Brain microvascular endothelial cell (primary cell): ENCODE measurements at regions not wholly inside any gene's neighbourhood (a gene's known extent, or its start where the extent isn't known, plus 50 kb on each side); places are given as distances from the start of the nearest gene placed in this dataset.

Source experiments
- DNase-seq: peaks from one replicate; pipeline ENCODE4 v3.0.0-alpha.2; 2020
- H3K27ac ChIP-seq: fragments of 250-450 bp; sonication (Bioruptor Pico); 2 replicates; pipeline ENCODE4 v1.5.1; 2020; ENCODE audit warnings: mild to moderate bottlenecking, moderate library complexity
- H3K27me3 ChIP-seq: fragments of 250-450 bp; sonication (Bioruptor Pico); replicated peaks from 2 replicates; pipeline ENCODE4 v1.5.1; 2020; ENCODE audit warnings: mild to moderate bottlenecking
- H3K36me3 ChIP-seq: fragments of 250-450 bp; sonication (Bioruptor Pico); replicated peaks from 2 replicates; pipeline ENCODE4 v1.5.1; 2020; ENCODE audit warnings: mild to moderate bottlenecking
- H3K4me3 ChIP-seq: 2 replicates; pipeline ENCODE4 v1.5.1; 2011; ENCODE audit warnings: low read depth, mild to moderate bottlenecking, control low read depth, low read length, moderate library complexity
- in situ Hi-C: cut with HindIII; loops from 2 replicates; pipeline ENCODE4 v1.10.0; 2017; ENCODE audit warnings: low sequenced_read_pairs, low pct_ligation_motif_present
- TF ChIP-seq, protein P1 (sequence below): IDR thresholded peaks from 2 replicates; pipeline ENCODE4 v1.5.1; 2011; ENCODE audit warnings: low read depth, mild to moderate bottlenecking, moderate library complexity, low read length, control low read depth, inconsistent platforms; ENCODE audit errors: missing control alignments

DNA sequence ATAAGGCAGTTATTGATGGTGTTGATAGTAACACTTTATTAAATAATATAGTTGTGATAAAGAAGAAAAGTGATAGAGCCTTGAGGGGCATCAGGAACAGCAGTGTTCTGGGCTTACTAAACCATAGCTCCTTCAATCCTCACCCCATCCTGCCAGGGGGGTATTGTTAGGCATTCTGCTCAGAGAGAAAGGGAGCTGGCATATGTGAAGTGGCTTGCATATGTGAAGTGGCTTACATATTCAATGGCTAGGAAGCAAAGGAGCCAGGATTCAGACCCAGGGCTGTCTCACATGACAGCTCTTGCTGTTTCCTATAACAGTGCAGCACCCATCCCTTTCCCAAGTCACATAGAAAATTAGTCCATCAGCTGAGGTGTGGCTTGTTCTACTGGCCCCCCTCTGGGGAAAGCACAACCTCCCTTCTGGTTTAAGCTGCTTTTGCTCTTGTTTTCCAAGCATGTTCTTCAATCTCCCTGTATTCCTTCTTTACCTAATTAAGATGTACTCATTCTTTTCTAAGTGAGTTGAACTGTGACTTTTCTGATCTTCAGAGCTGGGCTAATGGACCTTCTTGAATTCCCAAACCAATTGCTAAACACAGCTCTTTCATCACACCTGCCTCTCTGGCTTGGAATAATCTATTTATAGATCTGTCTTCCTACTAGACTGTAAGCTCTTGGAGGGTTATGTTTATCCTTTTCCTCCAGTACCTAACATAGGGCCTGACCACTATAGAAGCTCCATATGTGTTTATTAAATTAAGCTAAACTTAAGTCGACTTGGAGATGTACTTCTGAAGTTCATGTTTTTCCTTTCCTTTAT is 108.7 kb upstream of the GLI3 start:
- no peaks in the 10 kb centered on the region for H3K27me3 ChIP-seq
- TF ChIP-seq, protein P1, sequence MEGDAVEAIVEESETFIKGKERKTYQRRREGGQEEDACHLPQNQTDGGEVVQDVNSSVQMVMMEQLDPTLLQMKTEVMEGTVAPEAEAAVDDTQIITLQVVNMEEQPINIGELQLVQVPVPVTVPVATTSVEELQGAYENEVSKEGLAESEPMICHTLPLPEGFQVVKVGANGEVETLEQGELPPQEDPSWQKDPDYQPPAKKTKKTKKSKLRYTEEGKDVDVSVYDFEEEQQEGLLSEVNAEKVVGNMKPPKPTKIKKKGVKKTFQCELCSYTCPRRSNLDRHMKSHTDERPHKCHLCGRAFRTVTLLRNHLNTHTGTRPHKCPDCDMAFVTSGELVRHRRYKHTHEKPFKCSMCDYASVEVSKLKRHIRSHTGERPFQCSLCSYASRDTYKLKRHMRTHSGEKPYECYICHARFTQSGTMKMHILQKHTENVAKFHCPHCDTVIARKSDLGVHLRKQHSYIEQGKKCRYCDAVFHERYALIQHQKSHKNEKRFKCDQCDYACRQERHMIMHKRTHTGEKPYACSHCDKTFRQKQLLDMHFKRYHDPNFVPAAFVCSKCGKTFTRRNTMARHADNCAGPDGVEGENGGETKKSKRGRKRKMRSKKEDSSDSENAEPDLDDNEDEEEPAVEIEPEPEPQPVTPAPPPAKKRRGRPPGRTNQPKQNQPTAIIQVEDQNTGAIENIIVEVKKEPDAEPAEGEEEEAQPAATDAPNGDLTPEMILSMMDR = no peak
- no peak overlapping the region for H3K27ac ChIP-seq
- H3K36me3 ChIP-seq = no peaks in the 10 kb centered on the region
- DNase-seq = no peak
- H3K4me3 ChIP-seq = no peak overlapping the region
- in situ Hi-C loops = no loop called here

DNA sequence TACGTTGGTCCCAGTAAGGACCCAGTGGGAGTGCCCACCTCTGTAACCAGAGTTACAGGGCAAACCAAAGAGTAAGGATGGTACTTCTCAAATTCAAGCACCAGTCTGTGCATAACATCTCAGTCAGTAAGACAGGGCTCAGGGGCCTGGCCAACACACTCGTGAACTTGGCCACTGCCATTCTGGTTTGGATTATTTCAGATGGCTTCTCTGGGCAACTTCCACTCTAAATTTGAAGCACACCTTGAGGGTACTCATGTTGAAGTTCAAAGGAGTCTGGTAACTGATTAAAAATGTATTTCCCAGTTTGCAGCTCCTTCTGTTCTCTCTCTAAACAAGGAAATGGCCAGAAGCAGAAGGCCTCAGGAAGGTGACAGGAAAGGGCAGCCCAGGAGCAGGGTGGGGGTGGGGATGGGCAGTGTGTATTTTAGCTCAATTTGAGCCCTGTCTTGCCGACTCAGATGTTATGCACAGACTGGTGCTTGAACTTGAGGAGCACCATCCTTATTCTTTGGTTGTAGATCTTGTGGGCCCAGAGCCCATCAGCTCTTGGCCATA is 107.3 kb upstream of the GLI3 start:
- Histone ChIP-seq H3K27ac (no peak overlapping the region), H3K36me3 (no peaks in the 10 kb centered on the region), H3K4me3 (no peak overlapping the region), H3K27me3 (no peaks in the 10 kb centered on the region)
- TF ChIP-seq, protein P1 = no peak
- in situ Hi-C loops = no loop called here
- DNase-seq = no peak

DNA sequence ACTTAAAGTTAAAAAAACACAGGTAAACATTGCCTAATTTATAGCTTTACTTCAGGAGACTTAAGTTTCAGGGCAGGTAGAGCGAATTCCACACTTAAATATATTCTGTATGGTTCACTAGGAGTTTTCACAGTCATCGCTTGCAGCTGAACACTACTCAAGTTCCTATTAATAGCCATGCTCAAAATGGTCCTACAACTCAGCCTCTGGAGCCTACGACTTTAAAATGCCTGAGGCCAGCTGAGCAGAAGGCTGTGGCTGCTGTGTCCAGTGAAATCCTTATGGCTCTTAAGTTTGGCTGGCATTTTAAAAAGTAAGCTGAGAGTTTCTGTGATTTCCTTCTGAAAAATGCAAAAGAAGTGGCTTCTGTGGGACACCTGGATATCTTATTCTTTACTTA is 105.4 kb upstream of the GLI3 start:
- no peaks in the 10 kb centered on the region for H3K27me3 ChIP-seq
- TF ChIP-seq, protein P1 = no peak
- DNase-seq = no peak
- H3K27ac ChIP-seq = no peak overlapping the region
- in situ Hi-C loops = no loop called here
- H3K4me3 ChIP-seq = no peak overlapping the region
- H3K36me3 ChIP-seq = no peaks in the 10 kb centered on the region

DNA sequence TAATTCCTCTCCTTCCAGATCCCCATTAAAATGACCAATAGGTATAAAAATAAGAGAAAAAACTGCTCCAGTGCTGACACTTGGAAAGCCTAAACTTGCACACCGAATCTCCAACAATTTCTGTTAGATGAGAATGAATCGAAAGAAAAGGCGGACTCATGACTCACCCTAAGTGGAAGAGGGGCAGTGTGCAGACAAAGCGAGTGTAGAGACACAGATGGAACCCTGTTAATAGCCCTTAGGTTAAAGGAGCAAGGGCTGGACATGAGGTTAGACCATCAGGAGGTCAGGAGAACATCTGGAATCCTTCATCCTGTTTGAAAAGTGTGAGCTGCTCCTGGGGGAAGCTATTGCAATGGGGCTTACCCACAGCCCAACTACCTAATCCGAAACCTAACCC is 103.4 kb upstream of the GLI3 start:
- H3K36me3 ChIP-seq = no peaks in the 10 kb centered on the region
- no peaks in the 10 kb centered on the region for H3K27me3 ChIP-seq
- no peak overlapping the region for H3K27ac ChIP-seq
- TF ChIP-seq, protein P1 = no peak
- no peak for DNase-seq
- in situ Hi-C loops = no loop called here
- H3K4me3 ChIP-seq = no peak overlapping the region

DNA sequence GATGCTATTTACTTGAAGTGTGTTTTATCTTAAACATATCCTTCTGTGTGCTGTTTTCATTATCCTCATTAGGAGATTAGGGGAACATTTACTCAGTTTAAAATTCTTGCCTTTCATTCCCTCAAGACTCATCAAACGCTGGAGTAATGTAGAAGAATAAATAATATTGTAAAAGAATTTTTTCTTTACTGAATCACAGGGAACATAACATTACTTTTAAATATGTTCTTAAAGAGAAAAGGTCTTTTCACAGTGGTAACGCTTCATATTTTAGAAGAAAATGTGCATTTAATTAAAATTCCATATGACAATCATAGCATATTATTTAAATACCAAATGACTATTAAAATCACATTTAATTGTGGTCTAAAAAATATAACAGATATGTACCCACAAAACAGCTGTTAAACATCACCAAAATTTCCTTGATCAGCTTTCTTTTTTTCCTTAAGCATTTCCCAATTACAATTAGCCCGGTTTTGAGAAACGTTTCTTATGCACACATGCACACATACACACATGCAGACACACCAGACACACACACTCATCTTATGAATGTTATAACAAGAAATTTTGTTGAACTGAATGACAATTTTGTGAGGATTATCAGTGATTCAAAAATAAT is 102.0 kb upstream of the GLI3 start:
- H3K27ac ChIP-seq = no peak overlapping the region
- no peak overlapping the region for H3K4me3 ChIP-seq
- in situ Hi-C loops = no loop called here

More for the DNA sequence above, 102.0 kb upstream of the GLI3 start:
- TF ChIP-seq, protein P1 = no peak
- H3K36me3 ChIP-seq = no peaks in the 10 kb centered on the region
- H3K27me3 ChIP-seq = no peaks in the 10 kb centered on the region
- DNase-seq = no peak
